ENCODE measurements at regions not wholly inside any gene's neighbourhood (a gene's known extent, or its start where the extent isn't known, plus 50 kb on each side); places are given as distances from the start of the nearest gene placed in this dataset.

DNA sequence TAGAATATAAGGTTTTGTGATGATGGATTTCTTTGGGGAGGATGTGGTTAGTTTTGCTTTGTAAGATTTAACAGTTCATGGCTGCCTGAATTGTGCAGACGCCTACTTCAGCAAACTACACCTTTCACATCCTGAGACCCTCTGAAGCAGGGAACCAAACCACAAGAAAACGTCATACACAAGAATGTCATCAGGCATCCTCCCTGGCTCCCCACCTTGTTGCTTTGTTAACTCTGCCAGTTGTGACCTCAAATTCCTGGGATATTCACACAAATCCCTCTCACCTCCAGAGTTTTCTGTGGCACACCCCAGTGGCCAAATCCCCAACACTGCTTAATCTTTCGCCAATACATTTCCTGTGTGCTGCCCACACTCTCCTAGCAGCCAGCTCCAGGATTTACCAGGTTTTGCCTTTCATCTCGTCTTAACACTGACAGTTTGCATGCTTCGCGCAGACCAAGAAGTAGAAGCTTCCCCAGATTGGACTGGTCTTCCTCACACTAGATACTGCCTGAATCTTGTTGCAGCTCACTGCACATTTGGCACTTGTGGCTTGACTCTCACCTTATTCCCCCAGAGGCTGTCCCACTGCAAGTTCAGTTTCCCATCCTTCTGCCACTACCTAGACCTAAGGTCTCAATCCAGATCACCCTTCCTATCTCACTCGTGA lies 51.1 kb upstream of the CTTNBP2NL start:
- Mint-ChIP-seq H3K4me1 (ENCODE audit: low read depth) (peaks cover 14% of the 10 kb centered on the region), H3K4me3 (peak overlapping the region; percentile 5), H3K27me3 (ENCODE audit: low read depth) (peaks cover 17% of the 10 kb centered on the region), H3K9me3 (peaks cover 3% of the 10 kb centered on the region), H3K36me3 (ENCODE audit: low read depth) (no peaks in the 10 kb centered on the region), H3K27ac (peak overlapping the region; percentile 28)

Data from T-helper 1 cell treated with Interleukin-12 subunit alpha and Interleukin-12 subunit beta and Interleukin-4 antibody, amounts not matched to agents 30 μg/mL and 1 μg/mL, for 36 hours (primary cell).